Calu3 (cell line): ENCODE measurements at regions not wholly inside any gene's neighbourhood (a gene's known extent, or its start where the extent isn't known, plus 50 kb on each side); places are given as distances from the start of the nearest gene placed in this dataset.

Experiments used
- BruUV-seq: library from RNA; stranded (reverse); fragments of 400-500 nt; replicated peaks from 2 replicates; lab custom pipeline; 2021; lab: Mats Ljungman, UMichigan
- CTCF ChIA-PET: fragments of 300-600 bp; sonication (Branson Sonifier 250); formaldehyde crosslinking; loops from one replicate; lab custom pipeline; 2022; ENCODE audit warnings: antibody characterized with exemption; lab: Charles Lee
- DNase-seq: peaks from one replicate; pipeline ENCODE4 v3.0.0; 2022
- H3K27ac Mint-ChIP-seq: one replicate; pipeline ENCODE4 v1.8.0; 2022; ENCODE audit warnings: mixed read lengths; ENCODE audit not compliant: unreplicated experiment
- H3K27me3 Mint-ChIP-seq: one replicate; pipeline ENCODE4 v1.8.0; 2022; ENCODE audit warnings: mixed read lengths; ENCODE audit not compliant: unreplicated experiment
- H3K36me3 Mint-ChIP-seq: one replicate; pipeline ENCODE4 v1.8.0; 2022; ENCODE audit warnings: mild to moderate bottlenecking, moderate library complexity, mixed read lengths; ENCODE audit not compliant: insufficient read depth, unreplicated experiment
- H3K4me1 Mint-ChIP-seq: one replicate; pipeline ENCODE4 v1.8.0; 2022; ENCODE audit warnings: mild to moderate bottlenecking, low read depth, mixed read lengths; ENCODE audit not compliant: unreplicated experiment
- H3K4me3 Mint-ChIP-seq: one replicate; pipeline ENCODE4 v1.8.0; 2022; ENCODE audit warnings: mild to moderate bottlenecking, low read depth, moderate library complexity, mixed read lengths; ENCODE audit not compliant: unreplicated experiment
- H3K9me3 Mint-ChIP-seq: one replicate; pipeline ENCODE4 v1.8.0; 2022; ENCODE audit warnings: low read depth, mixed read lengths; ENCODE audit not compliant: unreplicated experiment
- intact Hi-C: fragments of 100-400 bp; cut with micrococcal nuclease; formaldehyde crosslinking; loops from one replicate; pipeline ENCODE4 v1.10.0; 2022; ENCODE audit not compliant: unreplicated experiment
- TF ChIP-seq, protein P1 (sequence below): fragments of 200-600 bp; IDR thresholded peaks from one replicate; pipeline ENCODE4 v1.8.0; 2022; ENCODE audit warnings: antibody characterized with exemption; ENCODE audit not compliant: unreplicated experiment

DNA sequence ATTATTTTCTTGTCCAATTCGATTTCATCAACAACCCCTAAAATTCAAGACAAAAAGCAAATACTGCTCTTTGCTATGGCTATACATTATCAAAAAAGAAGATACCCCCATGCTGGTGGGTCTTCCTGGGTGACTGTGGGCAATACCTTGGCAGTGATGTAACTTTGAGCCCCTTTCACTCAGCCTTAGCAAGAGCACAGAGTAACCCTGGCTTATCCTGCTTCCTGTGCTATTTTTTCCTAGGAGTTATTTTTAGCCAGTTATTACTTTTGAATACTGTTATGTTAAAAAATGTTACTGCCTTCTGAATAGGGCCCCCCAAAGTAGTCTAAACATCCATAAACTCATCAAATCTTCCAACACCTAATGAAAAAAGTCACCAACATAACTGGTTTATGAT, 145.6 kb upstream of the TSLP start:
- intact Hi-C loops: no loop called here
- no TSS peak for BruUV-seq
- Mint-ChIP-seq H3K36me3 (no peaks in the 10 kb centered on the region), H3K4me3 (no peak overlapping the region), H3K27me3 (no peaks in the 10 kb centered on the region), H3K9me3 (no peaks in the 10 kb centered on the region), H3K4me1 (no peaks in the 10 kb centered on the region), H3K27ac (no peak overlapping the region)
- TF ChIP-seq, protein P1, sequence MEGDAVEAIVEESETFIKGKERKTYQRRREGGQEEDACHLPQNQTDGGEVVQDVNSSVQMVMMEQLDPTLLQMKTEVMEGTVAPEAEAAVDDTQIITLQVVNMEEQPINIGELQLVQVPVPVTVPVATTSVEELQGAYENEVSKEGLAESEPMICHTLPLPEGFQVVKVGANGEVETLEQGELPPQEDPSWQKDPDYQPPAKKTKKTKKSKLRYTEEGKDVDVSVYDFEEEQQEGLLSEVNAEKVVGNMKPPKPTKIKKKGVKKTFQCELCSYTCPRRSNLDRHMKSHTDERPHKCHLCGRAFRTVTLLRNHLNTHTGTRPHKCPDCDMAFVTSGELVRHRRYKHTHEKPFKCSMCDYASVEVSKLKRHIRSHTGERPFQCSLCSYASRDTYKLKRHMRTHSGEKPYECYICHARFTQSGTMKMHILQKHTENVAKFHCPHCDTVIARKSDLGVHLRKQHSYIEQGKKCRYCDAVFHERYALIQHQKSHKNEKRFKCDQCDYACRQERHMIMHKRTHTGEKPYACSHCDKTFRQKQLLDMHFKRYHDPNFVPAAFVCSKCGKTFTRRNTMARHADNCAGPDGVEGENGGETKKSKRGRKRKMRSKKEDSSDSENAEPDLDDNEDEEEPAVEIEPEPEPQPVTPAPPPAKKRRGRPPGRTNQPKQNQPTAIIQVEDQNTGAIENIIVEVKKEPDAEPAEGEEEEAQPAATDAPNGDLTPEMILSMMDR: no peak
- no peak for DNase-seq
- CTCF ChIA-PET: no interaction called here

DNA sequence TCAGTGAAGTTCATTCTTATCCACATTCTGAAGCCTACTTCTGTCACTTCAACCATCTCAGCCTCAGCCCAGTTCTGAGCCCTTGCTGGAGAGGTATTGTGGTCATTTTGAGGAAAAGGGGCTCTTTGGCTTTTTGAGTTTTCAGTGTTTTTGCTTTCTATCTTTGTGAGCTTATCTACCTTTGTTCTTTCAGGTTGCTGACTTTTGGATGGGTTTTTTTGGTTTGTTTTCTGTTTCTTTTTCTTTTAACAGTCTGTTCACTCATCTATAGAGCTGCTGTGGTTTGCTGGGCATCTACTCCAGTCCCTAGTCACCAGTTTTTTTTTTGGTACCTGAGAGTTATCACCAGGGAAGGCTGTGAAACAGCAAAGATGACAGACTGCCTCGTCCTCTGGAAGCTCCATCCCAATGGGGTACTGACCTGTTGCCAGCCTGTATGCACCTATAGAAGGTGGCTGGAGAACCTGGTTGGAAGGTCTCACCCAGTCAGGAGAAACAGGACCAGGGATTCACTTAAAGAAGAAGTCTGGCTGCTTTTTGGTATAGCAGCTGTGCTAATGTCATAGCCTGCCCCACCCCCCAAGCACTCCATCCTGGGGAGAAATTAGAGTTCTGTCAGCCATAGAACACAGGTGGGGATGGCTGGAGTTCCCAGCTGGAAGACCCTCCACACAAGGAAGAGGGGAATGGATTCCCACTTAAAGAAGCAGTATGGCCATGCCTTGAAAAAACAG, 138.6 kb upstream of the TSLP start:
- no peak for DNase-seq
- H3K27ac Mint-ChIP-seq: no peak overlapping the region
- TF ChIP-seq, protein P1: no peak
- H3K9me3 Mint-ChIP-seq: peaks cover 2% of the 10 kb centered on the region
- H3K36me3 Mint-ChIP-seq: no peaks in the 10 kb centered on the region
- no peaks in the 10 kb centered on the region for H3K4me1 Mint-ChIP-seq
- H3K4me3 Mint-ChIP-seq: no peak overlapping the region
- peaks cover 25% of the 10 kb centered on the region for H3K27me3 Mint-ChIP-seq
- CTCF ChIA-PET: no interaction called here
- intact Hi-C loops: no loop called here
- no TSS peak for BruUV-seq

DNA sequence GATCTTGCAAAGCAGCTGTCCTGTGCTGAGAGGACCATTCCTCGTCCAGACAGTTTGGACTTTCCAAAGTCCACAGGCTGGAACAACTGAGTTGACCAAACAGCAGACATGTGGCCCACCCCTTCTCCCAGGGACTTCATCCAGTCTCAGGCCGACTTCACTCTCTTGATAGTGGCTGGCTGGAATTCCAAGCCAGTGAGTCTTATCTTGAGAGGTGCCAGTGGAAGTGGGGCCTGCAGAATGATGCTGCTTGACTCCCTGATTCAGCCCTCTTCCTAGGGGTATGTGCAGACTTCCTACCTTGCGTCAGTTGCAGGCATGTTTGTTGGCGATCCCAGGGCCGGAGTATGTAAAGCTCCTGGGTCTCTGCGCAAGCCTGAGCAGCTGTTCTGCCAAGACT, 131.4 kb upstream of the TSLP start:
- intact Hi-C loops: no loop called here

DNA sequence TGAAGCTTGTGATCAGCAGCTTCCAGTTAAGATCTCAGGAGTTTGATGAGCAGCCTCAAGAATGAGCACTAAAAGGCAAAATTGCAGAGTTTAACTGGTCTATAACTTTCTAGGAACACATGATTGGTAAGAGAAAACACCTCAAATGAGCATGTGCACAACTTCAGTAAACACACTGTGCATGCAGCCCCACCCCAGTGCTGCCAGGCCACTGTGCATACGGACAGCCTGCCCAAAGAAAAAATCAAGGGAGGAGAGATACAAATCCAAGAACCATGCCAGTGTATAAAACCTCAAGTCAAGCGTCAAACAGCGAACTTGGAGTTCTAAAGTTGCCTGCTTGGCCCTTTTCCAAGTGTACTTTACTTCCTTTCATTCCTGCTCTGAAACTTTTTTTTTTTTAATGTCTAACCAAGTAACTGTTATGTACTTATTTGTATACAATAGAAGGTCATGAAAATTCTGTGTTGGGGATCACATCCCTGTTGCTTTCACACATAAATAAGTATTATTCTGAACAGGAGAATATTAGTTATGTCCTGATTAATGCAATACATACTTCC, 125.6 kb upstream of the TSLP start:
- peaks cover 18% of the 10 kb centered on the region for H3K27me3 Mint-ChIP-seq
- no TSS peak for BruUV-seq
- no peak for DNase-seq
- H3K4me1 Mint-ChIP-seq: no peaks in the 10 kb centered on the region
- CTCF ChIA-PET: no interaction called here
- H3K36me3 Mint-ChIP-seq: no peaks in the 10 kb centered on the region
- TF ChIP-seq, protein P1: no peak
- H3K4me3 Mint-ChIP-seq: no peak overlapping the region
- intact Hi-C loops: no loop called here
- no peak overlapping the region for H3K27ac Mint-ChIP-seq
- H3K9me3 Mint-ChIP-seq: peaks cover 3% of the 10 kb centered on the region

More for the DNA sequence above, 131.4 kb upstream of the TSLP start:
- no peak overlapping the region for H3K27ac Mint-ChIP-seq
- TF ChIP-seq, protein P1: no peak
- H3K9me3 Mint-ChIP-seq: peaks cover 4% of the 10 kb centered on the region
- CTCF ChIA-PET: no interaction called here
- no peaks in the 10 kb centered on the region for H3K4me1 Mint-ChIP-seq
- H3K27me3 Mint-ChIP-seq: peaks cover 20% of the 10 kb centered on the region
- no peaks in the 10 kb centered on the region for H3K36me3 Mint-ChIP-seq
- H3K4me3 Mint-ChIP-seq: no peak overlapping the region
- no peak for DNase-seq
- BruUV-seq: no TSS peak
